NCI-H1694 (cell line): ENCODE measurements at regions not wholly inside any gene's neighbourhood (a gene's known extent, or its start where the extent isn't known, plus 50 kb on each side); places are given as distances from the start of the nearest gene placed in this dataset.
"Not testable (repeated sequence)": the region's sequence is repeated elsewhere in the genome, so short reads cannot be mapped to it uniquely, and the experiment has no call there.

Experiments
- DNase-seq: peaks from one replicate; lab custom pipeline; 2025; lab: John Stamatoyannopoulos, UW

GRCh38 chr19:28319918-28320317, 893.0 kb downstream of the UQCRFS1 start:
- no peak for DNase-seq

GRCh38 chr19:28319227-28319626, 893.7 kb downstream of the UQCRFS1 start:
- no peak for DNase-seq

GRCh38 chr19:28318469-28319179, 894.3 kb downstream of the UQCRFS1 start:
- no peak for DNase-seq

- DNase-seq = no peak
These were observed 896.5 kb downstream of the UQCRFS1 start for GRCh38 chr19:28316464-28316863.

- no peak for DNase-seq
These were observed 898.2 kb downstream of the UQCRFS1 start for GRCh38 chr19:28314756-28315155.

- DNase-seq = no peak
These were observed 898.7 kb downstream of the UQCRFS1 start for GRCh38 chr19:28314287-28314686.

GRCh38 chr19:28313633-28314032, 899.3 kb downstream of the UQCRFS1 start:
- no peak for DNase-seq

GRCh38 chr19:28312269-28312668, 900.7 kb downstream of the UQCRFS1 start:
- no peak for DNase-seq

GRCh38 chr19:28310829-28311228, 902.1 kb downstream of the UQCRFS1 start:
- not testable (repeated sequence) for DNase-seq

GRCh38 chr19:28309070-28309469, 903.9 kb downstream of the UQCRFS1 start:
- no peak for DNase-seq

GRCh38 chr19:28307963-28308362, 905.0 kb downstream of the UQCRFS1 start:
- no peak for DNase-seq

GRCh38 chr19:28307487-28307886, 905.5 kb downstream of the UQCRFS1 start:
- DNase-seq = no peak

GRCh38 chr19:28305513-28305912, 907.4 kb downstream of the UQCRFS1 start:
- DNase-seq = no peak

- DNase-seq = no peak
These were observed 909.4 kb downstream of the UQCRFS1 start for GRCh38 chr19:28303502-28303901.

- DNase-seq = no peak
These were observed 911.0 kb downstream of the UQCRFS1 start for GRCh38 chr19:28301961-28302360.

GRCh38 chr19:28301463-28301862, 911.5 kb downstream of the UQCRFS1 start:
- DNase-seq = no peak

GRCh38 chr19:28299649-28300048, 913.3 kb downstream of the UQCRFS1 start:
- no peak for DNase-seq

GRCh38 chr19:28297586-28298157, 915.3 kb downstream of the UQCRFS1 start:
- DNase-seq = no peak

- no peak for DNase-seq
These were observed 915.9 kb downstream of the UQCRFS1 start for GRCh38 chr19:28297036-28297435.

- DNase-seq = no peak
These were observed 916.4 kb downstream of the UQCRFS1 start for GRCh38 chr19:28296506-28296905.

GRCh38 chr19:28294975-28295374, 918.0 kb downstream of the UQCRFS1 start:
- not testable (repeated sequence) for DNase-seq

- no peak for DNase-seq
These were observed 918.6 kb downstream of the UQCRFS1 start for GRCh38 chr19:28294395-28294794.

- DNase-seq = no peak
These were observed 919.3 kb downstream of the UQCRFS1 start for GRCh38 chr19:28293685-28294084.
